HCT116 (cell line): ENCODE measurements at regions not wholly inside any gene's neighbourhood (a gene's known extent, or its start where the extent isn't known, plus 50 kb on each side); places are given as distances from the start of the nearest gene placed in this dataset.
A peak's percentile ranks its signal among the peaks of the same experiment; 100 is the strongest.

Source experiments
- EGR1 ChIP-seq: IDR thresholded peaks from 2 replicates; pipeline ENCODE4 v1.6.1; 2012; ENCODE audit warnings: low read depth
- ELF1 ChIP-seq: IDR thresholded peaks from 2 replicates; pipeline ENCODE4 v1.6.1; 2012; ENCODE audit warnings: low read depth, borderline replicate concordance
- EZH2 ChIP-seq: fragments of 200-600 bp; sonication (generic); IDR thresholded peaks from 2 replicates; pipeline ENCODE4 v1.6.1; 2017; ENCODE audit warnings: antibody characterized with exemption, mixed run types
- EZH2phosphoT487 ChIP-seq: fragments of 200-600 bp; IDR thresholded peaks from 2 replicates; pipeline ENCODE4 v1.6.1; 2018; ENCODE audit warnings: antibody characterized with exemption, borderline replicate concordance
- POLR2A ChIP-seq: IDR thresholded peaks from 2 replicates; pipeline ENCODE4 v1.7.0; 2011; ENCODE audit warnings: borderline replicate concordance; ENCODE audit not compliant: insufficient read depth, insufficient read length; ENCODE audit errors: extremely low read depth
- POLR2AphosphoS5 ChIP-seq: IDR thresholded peaks from 2 replicates; pipeline ENCODE4 v1.6.1; 2011; ENCODE audit warnings: mild to moderate bottlenecking, low read depth, low read length, moderate library complexity
- SP1 ChIP-seq: IDR thresholded peaks from 2 replicates; pipeline ENCODE4 v1.6.1; 2012; ENCODE audit warnings: low read depth
- SRF ChIP-seq: IDR thresholded peaks from 2 replicates; pipeline ENCODE4 v1.6.1; 2012; ENCODE audit warnings: low read depth
- YY1 ChIP-seq: IDR thresholded peaks from 2 replicates; pipeline ENCODE4 v1.6.1; 2011; ENCODE audit warnings: low read length, low read depth, moderate library complexity, mild to moderate bottlenecking; ENCODE audit not compliant: insufficient replicate concordance; ENCODE audit errors: extremely low read depth
- TF ChIP-seq, protein P1 (sequence below), 3 experiments: fragments of 200-600 bp in 1 of 3; sonication (generic) in 1 of 3; IDR thresholded peaks in 2 of 3; conservative IDR thresholded peaks in 1 of 3; 2 replicates each; pipeline ENCODE4 v1.5.1; 2012 to 2017; ENCODE audit warnings: low read depth in 2 of 3, low read length in 2 of 3, antibody characterized with exemption in 1 of 3, borderline replicate concordance in 1 of 3, control low read depth in 1 of 3, mild to moderate bottlenecking in 1 of 3, mixed read lengths in 1 of 3, mixed run types in 1 of 3, moderate library complexity in 1 of 3; ENCODE audit not compliant: insufficient read depth in 1 of 3
- TF ChIP-seq, protein P2 (sequence below): IDR thresholded peaks from 2 replicates; pipeline ENCODE4 v1.6.1; 2012
- TF ChIP-seq, protein P3 (sequence below): IDR thresholded peaks from 2 replicates; pipeline ENCODE4 v1.6.1; 2011; ENCODE audit warnings: mild to moderate bottlenecking, low read length, moderate library complexity; ENCODE audit not compliant: insufficient replicate concordance; ENCODE audit errors: extremely low read depth
- TF ChIP-seq, protein P4 (sequence below): IDR thresholded peaks from 2 replicates; pipeline ENCODE4 v1.6.1; 2012; ENCODE audit warnings: low read depth

DNA sequence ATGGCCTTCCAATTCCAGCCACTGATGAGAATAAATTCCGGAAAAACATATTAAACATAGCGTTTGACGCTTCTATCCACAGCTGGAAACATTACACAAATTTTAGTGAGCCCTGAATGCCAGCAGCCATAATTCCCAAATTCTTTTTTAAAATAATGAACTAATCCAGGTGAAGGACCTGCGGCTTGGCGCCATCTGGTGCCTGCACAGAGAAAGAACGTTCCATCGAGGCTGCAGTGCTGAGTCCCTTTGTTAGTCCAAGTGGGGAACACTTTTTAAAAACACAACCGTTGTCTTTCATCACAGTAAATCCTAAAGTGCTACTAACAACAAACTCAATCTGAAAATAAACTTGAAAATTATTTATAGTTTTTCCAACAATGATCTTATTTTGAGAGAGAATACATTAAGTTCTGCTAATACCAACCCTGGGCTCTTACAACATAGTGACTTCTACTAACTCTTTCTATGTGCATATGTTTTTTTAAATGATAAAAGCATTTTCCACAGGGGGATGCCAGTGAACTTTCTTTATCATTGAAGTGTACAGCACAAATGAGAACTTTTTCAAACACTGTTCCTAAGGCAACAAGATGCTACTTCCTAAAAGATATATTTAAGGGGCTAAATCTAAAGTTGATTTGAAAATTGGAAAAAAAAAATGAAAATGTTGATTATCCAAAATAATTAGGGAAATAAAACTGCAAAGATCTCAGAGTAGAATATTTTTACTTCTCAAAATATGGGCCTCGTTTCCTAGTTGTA lies 166.9 kb upstream of the RNF32 start:
- TF ChIP-seq SP1 = no peak
- TF ChIP-seq, protein P1, sequence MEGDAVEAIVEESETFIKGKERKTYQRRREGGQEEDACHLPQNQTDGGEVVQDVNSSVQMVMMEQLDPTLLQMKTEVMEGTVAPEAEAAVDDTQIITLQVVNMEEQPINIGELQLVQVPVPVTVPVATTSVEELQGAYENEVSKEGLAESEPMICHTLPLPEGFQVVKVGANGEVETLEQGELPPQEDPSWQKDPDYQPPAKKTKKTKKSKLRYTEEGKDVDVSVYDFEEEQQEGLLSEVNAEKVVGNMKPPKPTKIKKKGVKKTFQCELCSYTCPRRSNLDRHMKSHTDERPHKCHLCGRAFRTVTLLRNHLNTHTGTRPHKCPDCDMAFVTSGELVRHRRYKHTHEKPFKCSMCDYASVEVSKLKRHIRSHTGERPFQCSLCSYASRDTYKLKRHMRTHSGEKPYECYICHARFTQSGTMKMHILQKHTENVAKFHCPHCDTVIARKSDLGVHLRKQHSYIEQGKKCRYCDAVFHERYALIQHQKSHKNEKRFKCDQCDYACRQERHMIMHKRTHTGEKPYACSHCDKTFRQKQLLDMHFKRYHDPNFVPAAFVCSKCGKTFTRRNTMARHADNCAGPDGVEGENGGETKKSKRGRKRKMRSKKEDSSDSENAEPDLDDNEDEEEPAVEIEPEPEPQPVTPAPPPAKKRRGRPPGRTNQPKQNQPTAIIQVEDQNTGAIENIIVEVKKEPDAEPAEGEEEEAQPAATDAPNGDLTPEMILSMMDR (IDR thresholded peaks at IDR 0.05 in 2 of 3, conservative IDR thresholded peaks at IDR 0.05 in 1 of 3; ENCODE audit: borderline replicate concordance in 1 of 3, insufficient read depth in 1 of 3, low read depth in 2 of 3, low read length in 2 of 3) = peak; percentile 85 to 90 (median 87)
- no peak for TF ChIP-seq POLR2A
- TF ChIP-seq ELF1 = no peak
- no peak for TF ChIP-seq EZH2
- TF ChIP-seq EZH2phosphoT487 = no peak
- no peak for TF ChIP-seq POLR2AphosphoS5
- TF ChIP-seq SRF = no peak
- TF ChIP-seq, protein P2, sequence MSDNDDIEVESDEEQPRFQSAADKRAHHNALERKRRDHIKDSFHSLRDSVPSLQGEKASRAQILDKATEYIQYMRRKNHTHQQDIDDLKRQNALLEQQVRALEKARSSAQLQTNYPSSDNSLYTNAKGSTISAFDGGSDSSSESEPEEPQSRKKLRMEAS = no peak
- TF ChIP-seq, protein P3, sequence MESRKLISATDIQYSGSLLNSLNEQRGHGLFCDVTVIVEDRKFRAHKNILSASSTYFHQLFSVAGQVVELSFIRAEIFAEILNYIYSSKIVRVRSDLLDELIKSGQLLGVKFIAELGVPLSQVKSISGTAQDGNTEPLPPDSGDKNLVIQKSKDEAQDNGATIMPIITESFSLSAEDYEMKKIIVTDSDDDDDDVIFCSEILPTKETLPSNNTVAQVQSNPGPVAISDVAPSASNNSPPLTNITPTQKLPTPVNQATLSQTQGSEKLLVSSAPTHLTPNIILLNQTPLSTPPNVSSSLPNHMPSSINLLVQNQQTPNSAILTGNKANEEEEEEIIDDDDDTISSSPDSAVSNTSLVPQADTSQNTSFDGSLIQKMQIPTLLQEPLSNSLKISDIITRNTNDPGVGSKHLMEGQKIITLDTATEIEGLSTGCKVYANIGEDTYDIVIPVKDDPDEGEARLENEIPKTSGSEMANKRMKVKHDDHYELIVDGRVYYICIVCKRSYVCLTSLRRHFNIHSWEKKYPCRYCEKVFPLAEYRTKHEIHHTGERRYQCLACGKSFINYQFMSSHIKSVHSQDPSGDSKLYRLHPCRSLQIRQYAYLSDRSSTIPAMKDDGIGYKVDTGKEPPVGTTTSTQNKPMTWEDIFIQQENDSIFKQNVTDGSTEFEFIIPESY = no peak
- peak; percentile 35 for TF ChIP-seq YY1
- no peak for TF ChIP-seq EGR1
- TF ChIP-seq, protein P4, sequence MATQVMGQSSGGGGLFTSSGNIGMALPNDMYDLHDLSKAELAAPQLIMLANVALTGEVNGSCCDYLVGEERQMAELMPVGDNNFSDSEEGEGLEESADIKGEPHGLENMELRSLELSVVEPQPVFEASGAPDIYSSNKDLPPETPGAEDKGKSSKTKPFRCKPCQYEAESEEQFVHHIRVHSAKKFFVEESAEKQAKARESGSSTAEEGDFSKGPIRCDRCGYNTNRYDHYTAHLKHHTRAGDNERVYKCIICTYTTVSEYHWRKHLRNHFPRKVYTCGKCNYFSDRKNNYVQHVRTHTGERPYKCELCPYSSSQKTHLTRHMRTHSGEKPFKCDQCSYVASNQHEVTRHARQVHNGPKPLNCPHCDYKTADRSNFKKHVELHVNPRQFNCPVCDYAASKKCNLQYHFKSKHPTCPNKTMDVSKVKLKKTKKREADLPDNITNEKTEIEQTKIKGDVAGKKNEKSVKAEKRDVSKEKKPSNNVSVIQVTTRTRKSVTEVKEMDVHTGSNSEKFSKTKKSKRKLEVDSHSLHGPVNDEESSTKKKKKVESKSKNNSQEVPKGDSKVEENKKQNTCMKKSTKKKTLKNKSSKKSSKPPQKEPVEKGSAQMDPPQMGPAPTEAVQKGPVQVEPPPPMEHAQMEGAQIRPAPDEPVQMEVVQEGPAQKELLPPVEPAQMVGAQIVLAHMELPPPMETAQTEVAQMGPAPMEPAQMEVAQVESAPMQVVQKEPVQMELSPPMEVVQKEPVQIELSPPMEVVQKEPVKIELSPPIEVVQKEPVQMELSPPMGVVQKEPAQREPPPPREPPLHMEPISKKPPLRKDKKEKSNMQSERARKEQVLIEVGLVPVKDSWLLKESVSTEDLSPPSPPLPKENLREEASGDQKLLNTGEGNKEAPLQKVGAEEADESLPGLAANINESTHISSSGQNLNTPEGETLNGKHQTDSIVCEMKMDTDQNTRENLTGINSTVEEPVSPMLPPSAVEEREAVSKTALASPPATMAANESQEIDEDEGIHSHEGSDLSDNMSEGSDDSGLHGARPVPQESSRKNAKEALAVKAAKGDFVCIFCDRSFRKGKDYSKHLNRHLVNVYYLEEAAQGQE = no peak
